WTC11 (cell line): ENCODE measurements at regions not wholly inside any gene's neighbourhood (a gene's known extent, or its start where the extent isn't known, plus 50 kb on each side); places are given as distances from the start of the nearest gene placed in this dataset.

Experiments used
- CREM ChIP-seq: sonication (generic); formaldehyde crosslinking; IDR thresholded peaks from 2 replicates; pipeline ENCODE4 v1.8.1; 2022; ENCODE audit warnings: mild to moderate bottlenecking, missing genetic modification reagents, moderate library complexity
- CTCF ChIP-seq: fragments of 200-600 bp; IDR thresholded peaks from 2 replicates; pipeline ENCODE4 v1.8.0; 2022; ENCODE audit warnings: antibody characterized with exemption
- E2F1 ChIP-seq: sonication (generic); formaldehyde crosslinking; IDR thresholded peaks from 2 replicates; pipeline ENCODE4 v1.8.0; 2022; ENCODE audit warnings: mild to moderate bottlenecking, missing genetic modification reagents
- ELF4 ChIP-seq: sonication (generic); formaldehyde crosslinking; IDR thresholded peaks from 2 replicates; pipeline ENCODE4 v1.8.1; 2022; ENCODE audit warnings: low read depth, mild to moderate bottlenecking, moderate library complexity, missing genetic modification reagents
- JUN ChIP-seq: sonication (generic); formaldehyde crosslinking; IDR thresholded peaks from 2 replicates; pipeline ENCODE4 v1.8.0; 2023; ENCODE audit warnings: mild to moderate bottlenecking, missing genetic modification reagents
- NFE2L1 ChIP-seq: sonication (generic); formaldehyde crosslinking; IDR thresholded peaks from 2 replicates; pipeline ENCODE4 v1.8.1; 2023; ENCODE audit warnings: missing genetic modification reagents
- NFYB ChIP-seq: sonication (generic); formaldehyde crosslinking; conservative IDR thresholded peaks from 2 replicates; pipeline ENCODE4 v1.8.0; 2022; ENCODE audit warnings: low read depth, missing genetic modification reagents
- NR1H2 ChIP-seq: sonication (generic); formaldehyde crosslinking; IDR thresholded peaks from 2 replicates; pipeline ENCODE4 v1.9.0; 2021; ENCODE audit warnings: mild to moderate bottlenecking, moderate library complexity, missing genetic modification reagents
- TCF7 ChIP-seq: sonication (generic); formaldehyde crosslinking; IDR thresholded peaks from 2 replicates; pipeline ENCODE4 v1.8.0; 2022; ENCODE audit warnings: mild to moderate bottlenecking, low read depth, missing genetic modification reagents, moderate library complexity
- TEAD4 ChIP-seq: sonication (generic); formaldehyde crosslinking; IDR thresholded peaks from 2 replicates; pipeline ENCODE4 v1.8.0; 2022; ENCODE audit warnings: mild to moderate bottlenecking, missing genetic modification reagents
- USF1 ChIP-seq: sonication (generic); formaldehyde crosslinking; IDR thresholded peaks from 2 replicates; pipeline ENCODE4 v1.8.0; 2022; ENCODE audit warnings: mild to moderate bottlenecking, missing genetic modification reagents
- ZNF138 ChIP-seq: sonication (generic); formaldehyde crosslinking; conservative IDR thresholded peaks from 2 replicates; pipeline ENCODE4 v1.8.1; 2022; ENCODE audit warnings: mild to moderate bottlenecking, moderate library complexity, missing genetic modification reagents
- TF ChIP-seq, protein P1 (sequence below): sonication (generic); formaldehyde crosslinking; IDR thresholded peaks from 2 replicates; pipeline ENCODE4 v1.8.1; 2023; ENCODE audit warnings: mild to moderate bottlenecking, missing genetic modification reagents, borderline replicate concordance

GRCh38 chr10:131511391-131511790, 199.9 kb upstream of the TCERG1L start:
- no peak for TF ChIP-seq CTCF
- no peak for TF ChIP-seq NR1H2 (CRISPR knock-in tag)
- no peak for TF ChIP-seq JUN (CRISPR knock-in tag)
- no peak for TF ChIP-seq TCF7 (CRISPR knock-in tag)
- no peak for TF ChIP-seq NFYB (CRISPR knock-in tag)
- no peak for TF ChIP-seq CREM
- no peak for TF ChIP-seq USF1 (CRISPR knock-in tag)
- no peak for TF ChIP-seq ZNF138 (CRISPR knock-in tag)
- TF ChIP-seq NFE2L1 (CRISPR knock-in tag): no peak
- TF ChIP-seq, protein P1, sequence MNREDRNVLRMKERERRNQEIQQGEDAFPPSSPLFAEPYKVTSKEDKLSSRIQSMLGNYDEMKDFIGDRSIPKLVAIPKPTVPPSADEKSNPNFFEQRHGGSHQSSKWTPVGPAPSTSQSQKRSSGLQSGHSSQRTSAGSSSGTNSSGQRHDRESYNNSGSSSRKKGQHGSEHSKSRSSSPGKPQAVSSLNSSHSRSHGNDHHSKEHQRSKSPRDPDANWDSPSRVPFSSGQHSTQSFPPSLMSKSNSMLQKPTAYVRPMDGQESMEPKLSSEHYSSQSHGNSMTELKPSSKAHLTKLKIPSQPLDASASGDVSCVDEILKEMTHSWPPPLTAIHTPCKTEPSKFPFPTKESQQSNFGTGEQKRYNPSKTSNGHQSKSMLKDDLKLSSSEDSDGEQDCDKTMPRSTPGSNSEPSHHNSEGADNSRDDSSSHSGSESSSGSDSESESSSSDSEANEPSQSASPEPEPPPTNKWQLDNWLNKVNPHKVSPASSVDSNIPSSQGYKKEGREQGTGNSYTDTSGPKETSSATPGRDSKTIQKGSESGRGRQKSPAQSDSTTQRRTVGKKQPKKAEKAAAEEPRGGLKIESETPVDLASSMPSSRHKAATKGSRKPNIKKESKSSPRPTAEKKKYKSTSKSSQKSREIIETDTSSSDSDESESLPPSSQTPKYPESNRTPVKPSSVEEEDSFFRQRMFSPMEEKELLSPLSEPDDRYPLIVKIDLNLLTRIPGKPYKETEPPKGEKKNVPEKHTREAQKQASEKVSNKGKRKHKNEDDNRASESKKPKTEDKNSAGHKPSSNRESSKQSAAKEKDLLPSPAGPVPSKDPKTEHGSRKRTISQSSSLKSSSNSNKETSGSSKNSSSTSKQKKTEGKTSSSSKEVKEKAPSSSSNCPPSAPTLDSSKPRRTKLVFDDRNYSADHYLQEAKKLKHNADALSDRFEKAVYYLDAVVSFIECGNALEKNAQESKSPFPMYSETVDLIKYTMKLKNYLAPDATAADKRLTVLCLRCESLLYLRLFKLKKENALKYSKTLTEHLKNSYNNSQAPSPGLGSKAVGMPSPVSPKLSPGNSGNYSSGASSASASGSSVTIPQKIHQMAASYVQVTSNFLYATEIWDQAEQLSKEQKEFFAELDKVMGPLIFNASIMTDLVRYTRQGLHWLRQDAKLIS: no peak
- TF ChIP-seq E2F1: no peak
- no peak for TF ChIP-seq ELF4
- no peak for TF ChIP-seq TEAD4 (CRISPR knock-in tag)
